ENCODE measurements at regions not wholly inside any gene's neighbourhood (a gene's known extent, or its start where the extent isn't known, plus 50 kb on each side); places are given as distances from the start of the nearest gene placed in this dataset.

- DNase-seq (ENCODE audit: low spot score) = no peak
These were observed 186.9 kb downstream of the AHR start for GRCh38 chr7:17485368-17485767.

DNA sequence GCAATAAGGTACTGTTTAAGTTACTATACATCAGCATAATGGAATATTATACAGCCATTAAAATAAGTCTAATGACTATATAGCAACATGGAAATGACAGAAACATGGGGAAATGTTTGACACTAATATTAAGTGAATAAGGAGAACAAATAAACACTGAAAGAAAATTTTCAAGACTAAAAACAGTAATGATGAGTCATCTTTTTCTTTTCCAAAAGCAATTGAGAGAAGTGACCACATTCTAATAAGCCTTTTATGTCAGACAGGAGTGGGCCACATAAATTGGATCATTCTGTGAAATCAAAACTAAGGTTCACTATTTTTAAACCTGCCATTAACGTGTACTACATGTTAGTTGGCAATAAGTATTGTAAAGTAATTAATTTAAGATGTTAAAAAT is 187.5 kb downstream of the AHR start:
- DNase-seq (ENCODE audit: low spot score) = no peak

- no peak for DNase-seq (ENCODE audit: low spot score)
These were observed 188.4 kb downstream of the AHR start for GRCh38 chr7:17486835-17487234.

DNA sequence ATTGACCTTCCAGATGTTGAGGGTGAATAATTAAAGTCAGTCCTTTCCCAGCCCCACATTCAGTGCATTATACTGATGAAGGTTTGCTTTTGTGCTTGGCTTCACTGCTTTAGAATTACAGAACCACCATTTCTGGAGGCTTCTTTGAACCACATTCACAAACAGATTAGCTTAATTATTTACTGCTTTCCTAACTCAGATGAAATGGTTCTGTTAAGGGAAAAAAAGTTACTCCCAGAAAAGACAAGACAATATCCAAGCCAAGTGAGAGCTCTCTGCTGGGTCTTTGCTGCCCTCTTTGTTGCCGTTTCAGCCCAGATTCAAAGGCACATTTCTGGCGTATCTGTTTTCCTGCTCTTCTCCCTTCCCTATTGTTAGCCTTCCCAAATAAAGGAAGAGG is 188.9 kb downstream of the AHR start:
- no peak for DNase-seq (ENCODE audit: low spot score)

DNA sequence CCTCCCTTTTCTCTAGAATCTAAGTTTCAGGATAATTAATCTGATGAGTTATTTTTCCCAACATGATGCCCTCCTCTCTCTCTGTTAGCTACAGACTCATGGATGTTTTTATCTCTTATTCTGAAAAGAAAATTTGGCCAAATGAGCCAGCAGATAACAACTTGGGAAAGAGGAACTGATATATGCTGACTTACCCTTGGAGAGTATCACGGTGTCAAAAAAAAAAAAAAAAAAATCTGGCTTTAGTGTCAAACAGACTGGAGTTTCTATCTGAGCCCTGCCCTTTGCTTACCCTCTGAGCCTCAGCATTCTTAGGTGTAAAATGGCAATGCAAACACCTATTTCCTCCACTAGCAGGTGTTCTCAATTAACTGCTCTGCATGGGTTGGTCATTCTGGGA is 190.4 kb downstream of the AHR start:
- no peak for DNase-seq (ENCODE audit: low spot score)

DNA sequence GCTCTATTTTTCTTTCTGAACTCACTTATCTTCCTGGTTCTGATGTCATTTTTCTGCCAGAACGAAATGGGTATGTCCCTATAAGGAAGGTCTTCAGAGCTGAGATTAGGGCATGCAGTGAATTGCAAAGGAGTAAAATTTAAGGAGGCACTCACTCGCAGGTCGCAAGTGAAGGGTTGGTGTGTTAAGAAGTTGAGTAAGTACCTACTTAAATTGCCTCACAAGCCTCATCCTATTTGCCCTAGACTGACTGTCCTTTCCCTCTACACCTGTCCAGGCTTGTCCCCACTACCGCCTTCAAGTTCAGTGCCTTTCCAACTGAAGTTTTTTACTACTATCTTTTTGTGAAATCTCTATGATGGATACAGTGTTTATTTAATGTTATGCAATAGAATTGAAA is 191.5 kb downstream of the AHR start:
- no peak for DNase-seq (ENCODE audit: low spot score)

- DNase-seq (ENCODE audit: low spot score) = no peak
These were observed 192.4 kb downstream of the AHR start for GRCh38 chr7:17490825-17491224.

- DNase-seq (ENCODE audit: low spot score) = no peak
These were observed 194.0 kb downstream of the AHR start for GRCh38 chr7:17492437-17492836.

GRCh38 chr7:17493446-17493845 is 195.0 kb downstream of the AHR start:
- DNase-seq (ENCODE audit: low spot score) = no peak

- peak; percentile 57 for DNase-seq (ENCODE audit: low spot score)
These were observed 197.4 kb downstream of the AHR start for GRCh38 chr7:17495655-17496394.

GRCh38 chr7:17497136-17497535 is 198.7 kb downstream of the AHR start:
- DNase-seq (ENCODE audit: low spot score) = no peak

DNA sequence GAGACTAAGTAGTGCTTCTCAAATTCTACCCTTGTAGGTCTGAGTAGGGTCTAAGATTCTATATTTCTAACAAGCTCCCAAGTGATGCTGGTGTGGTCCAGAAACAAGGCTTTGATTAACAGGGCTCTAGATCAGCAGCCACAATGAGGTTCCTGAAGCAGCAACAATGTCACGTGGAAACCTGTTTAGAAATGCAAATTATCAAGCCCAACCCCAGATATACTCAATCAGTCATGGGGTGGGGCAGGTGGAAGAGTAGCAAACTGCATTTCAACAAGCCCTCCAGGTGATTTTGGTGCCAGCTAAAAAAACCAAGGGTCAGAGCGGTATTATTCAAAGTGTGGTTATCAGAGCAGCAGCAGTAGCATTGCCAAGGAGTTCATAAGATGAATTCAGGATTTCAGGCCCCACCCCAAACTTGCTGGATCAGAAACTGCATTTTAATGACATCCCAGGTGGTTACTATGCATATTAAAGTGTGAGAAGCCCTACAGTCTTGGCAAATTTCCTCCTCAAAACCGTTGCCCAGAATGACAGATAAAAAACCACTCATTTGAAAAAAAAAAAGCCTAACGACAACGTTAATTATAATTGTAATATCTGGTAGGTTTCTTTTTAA is 199.2 kb downstream of the AHR start:
- peak; percentile 39 for DNase-seq (ENCODE audit: low spot score)

DNA sequence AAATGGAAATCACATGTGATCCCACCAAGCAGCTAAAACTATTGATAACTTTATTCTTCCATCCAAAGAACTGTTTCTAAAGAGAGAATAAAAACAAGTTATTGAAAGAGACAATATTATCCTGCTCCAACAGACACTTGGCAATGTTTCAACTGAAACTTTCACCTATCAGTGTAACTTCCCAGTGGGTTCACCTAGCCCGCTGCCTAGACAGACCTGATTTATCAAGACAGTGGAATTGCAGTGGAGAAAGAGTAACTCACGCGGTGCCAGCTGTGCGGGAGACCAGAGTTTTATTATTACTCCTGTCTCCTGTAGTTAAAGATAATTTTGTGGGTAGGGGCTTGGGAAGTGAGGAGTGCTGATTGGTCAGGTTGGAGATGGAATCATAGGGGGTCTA is 199.8 kb downstream of the AHR start:
- no peak for DNase-seq (ENCODE audit: low spot score)

DNA sequence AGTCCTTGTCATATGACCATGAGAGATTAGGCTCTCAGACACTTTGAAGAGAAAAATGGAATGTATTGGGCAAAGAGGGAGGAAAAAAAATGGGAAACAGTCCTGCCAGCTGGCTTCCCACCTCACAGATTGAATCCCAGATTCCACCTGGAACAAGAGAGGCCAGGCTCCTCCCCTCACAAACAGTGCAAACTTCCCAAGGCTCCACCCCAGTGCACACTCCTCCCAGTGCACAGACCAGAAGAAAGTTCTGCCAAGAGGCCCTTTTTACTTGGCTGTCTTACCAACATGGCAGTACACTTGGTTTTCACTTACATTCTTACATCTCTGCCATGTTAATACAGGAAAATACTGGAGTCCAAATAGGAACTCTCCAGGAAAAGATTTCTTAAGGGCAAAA is 202.3 kb downstream of the AHR start:
- no peak for DNase-seq (ENCODE audit: low spot score)

GRCh38 chr7:17501441-17502212 is 203.2 kb downstream of the AHR start:
- DNase-seq (ENCODE audit: low spot score) = no peak

GRCh38 chr7:17502213-17503060 is 204.0 kb downstream of the AHR start:
- DNase-seq (ENCODE audit: low spot score) = no peak

DNA sequence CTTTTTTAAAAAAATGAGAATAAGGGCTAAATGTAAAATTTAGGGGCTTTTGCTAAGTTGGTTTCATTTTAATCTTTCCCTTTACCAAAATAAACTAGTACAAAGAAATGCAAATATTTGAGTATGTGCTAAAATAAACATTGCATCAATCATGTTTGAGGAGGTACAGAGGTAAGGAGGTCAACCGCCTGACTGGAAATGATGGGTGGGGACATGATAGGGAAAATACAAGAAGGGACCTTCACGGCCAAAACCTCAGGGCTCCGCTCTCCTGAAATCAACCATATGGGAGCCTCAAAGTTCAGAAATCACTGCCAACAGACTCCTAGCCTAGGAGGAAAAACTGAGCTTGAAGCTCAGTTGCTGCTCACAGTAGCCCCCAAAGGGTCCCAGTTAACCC is 207.6 kb downstream of the AHR start:
- DNase-seq (ENCODE audit: low spot score) = peak; percentile 38

DNA sequence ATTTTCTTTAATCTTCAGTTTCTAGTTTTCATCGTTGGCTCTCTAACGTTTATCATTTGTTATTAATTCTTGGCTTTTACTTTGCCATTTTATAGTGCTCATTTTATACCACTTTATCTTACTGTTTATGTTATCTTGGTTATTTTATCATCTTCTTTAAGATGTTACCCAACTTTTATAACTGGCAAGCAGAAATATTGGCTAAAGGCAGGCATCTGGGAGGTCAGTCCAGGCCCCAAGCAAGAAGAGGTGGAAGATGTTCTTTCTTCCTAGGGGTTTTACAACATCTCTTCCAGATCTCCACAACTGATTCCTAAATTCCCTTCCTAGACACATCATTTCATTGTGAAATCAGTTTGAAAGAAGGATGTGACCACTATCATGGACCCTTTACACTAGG is 208.1 kb downstream of the AHR start:
- no peak for DNase-seq (ENCODE audit: low spot score)

DNA sequence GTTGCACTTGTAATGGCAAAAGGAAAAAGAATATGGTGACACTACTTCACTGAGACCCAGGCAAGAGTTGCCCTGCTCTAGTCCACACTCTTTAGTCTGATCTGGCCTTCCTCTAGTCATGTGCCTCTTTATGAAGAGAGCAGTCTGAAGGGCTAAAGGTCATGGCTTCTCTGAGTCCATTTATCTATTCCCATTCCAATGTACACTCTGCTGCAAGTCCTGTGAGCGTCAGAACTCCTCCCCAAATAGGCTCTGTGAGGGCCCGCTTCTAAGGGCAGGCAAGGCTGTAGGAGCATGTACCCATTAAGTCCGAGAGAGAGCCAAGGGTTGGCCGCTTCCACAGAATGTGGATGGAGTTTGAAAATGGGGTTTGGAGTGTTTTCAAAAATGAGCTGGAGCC is 209.3 kb downstream of the AHR start:
- no peak for DNase-seq (ENCODE audit: low spot score)

DNA sequence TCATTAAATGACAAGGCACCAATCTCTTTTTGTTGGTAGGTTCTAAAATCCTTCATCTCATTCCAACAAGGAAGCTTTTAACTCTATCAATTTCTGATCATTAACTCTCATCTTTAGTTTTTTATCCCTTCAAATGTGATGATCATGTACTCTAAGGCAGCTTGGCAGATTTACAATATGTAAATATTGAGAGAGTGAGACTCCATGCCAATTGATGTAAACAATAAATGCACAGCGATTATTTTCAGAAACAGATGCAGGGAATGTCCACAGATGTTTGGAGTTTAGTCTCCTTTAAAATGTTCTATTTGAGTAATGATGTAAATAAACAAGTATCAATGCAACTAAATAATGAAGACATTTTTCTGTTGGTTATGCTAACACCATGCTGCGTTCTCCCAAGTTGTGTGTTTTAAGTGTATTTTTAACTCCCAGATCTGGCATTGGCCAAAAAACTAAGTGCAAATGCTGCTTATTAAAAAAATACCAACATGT is 213.8 kb downstream of the AHR start:
- DNase-seq (ENCODE audit: low spot score) = no peak

- no peak for DNase-seq (ENCODE audit: low spot score)
These were observed 218.3 kb downstream of the AHR start for GRCh38 chr7:17516771-17517170.

DNA sequence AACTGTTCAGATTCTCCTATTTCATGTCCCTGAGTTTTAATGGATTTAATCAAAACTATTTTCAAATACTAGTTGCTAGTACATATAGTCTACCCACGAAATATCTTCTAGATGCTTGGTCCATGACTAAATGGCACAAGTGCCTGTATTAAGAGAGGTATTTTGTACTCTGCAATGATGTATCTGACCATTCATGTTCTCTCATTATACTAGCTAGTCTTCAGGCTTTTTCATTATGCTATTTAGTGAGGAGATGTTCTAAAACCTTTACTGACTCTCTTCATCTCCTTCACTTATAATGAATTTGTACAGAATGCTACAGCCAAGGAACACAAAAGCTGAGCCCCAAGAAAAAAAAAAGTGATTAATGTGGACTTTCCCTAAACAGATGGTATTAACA is 222.5 kb downstream of the AHR start:
- no peak for DNase-seq (ENCODE audit: low spot score)

All from LoVo (cell line).